ENCODE measurements at regions not wholly inside any gene's neighbourhood (a gene's known extent, or its start where the extent isn't known, plus 50 kb on each side); places are given as distances from the start of the nearest gene placed in this dataset.

GRCh38 chr6:129911732-129912131 is 50.6 kb upstream of the TMEM244 start:
- no peak for DNase-seq (ENCODE audit: low read depth, low spot score)
- no peaks in the 10 kb centered on the region for H3K27me3 ChIP-seq (ENCODE audit: control insufficient read depth, insufficient read depth, low read length)
- no peaks in the 10 kb centered on the region for H3K9me3 ChIP-seq (ENCODE audit: control insufficient read depth, insufficient read depth, low read length)
- H3K36me3 ChIP-seq (ENCODE audit: control insufficient read depth, insufficient read depth, low read length): no peaks in the 10 kb centered on the region
- H3K27ac ChIP-seq (ENCODE audit: low read length): no peak overlapping the region
- no peaks in the 10 kb centered on the region for H3K4me1 ChIP-seq (ENCODE audit: control insufficient read depth, insufficient read depth, low read length)
- no CpG with 5 or more reads among the region's 1 CpG for WGBS (ENCODE audit: insufficient coverage, insufficient read length)
- H3K4me3 ChIP-seq (ENCODE audit: low read length): no peak overlapping the region

Measured in iPS DF 6.9 (cell line).